ENCODE measurements at regions not wholly inside any gene's neighbourhood (a gene's known extent, or its start where the extent isn't known, plus 50 kb on each side); places are given as distances from the start of the nearest gene placed in this dataset.
"Not testable (repeated sequence)": the region's sequence is repeated elsewhere in the genome, so short reads cannot be mapped to it uniquely, and the experiment has no call there.

- H3K36me3 ChIP-seq (ENCODE audit: control insufficient read depth in 5 of 5, insufficient read depth in 5 of 5, low read length in 5 of 5); H3K9ac ChIP-seq (ENCODE audit: low read length in 5 of 5); H3K27me3 ChIP-seq (ENCODE audit: control insufficient read depth in 5 of 5, insufficient read depth in 4 of 5, low read length in 5 of 5); H3K27ac ChIP-seq (ENCODE audit: low read depth, low read length); H3K4me1 ChIP-seq (ENCODE audit: control insufficient read depth in 5 of 5, insufficient read depth in 5 of 5, low read length in 5 of 5): not testable (repeated sequence)
- H3K4me3 ChIP-seq (ENCODE audit: low read depth in 1 of 5, low read length in 5 of 5), result peak overlapping the region in 1 of 5 donors; percentile 34
- peaks cover 0 to 18% (median 5%) of the 10 kb centered on the region in 5 donors for H3K9me3 ChIP-seq (ENCODE audit: control insufficient read depth in 5 of 5, low read length in 5 of 5)
These were observed 1430.4 kb downstream of the TSPY10 start for GRCh38 chrY:10958122-10958521.

- H3K9me3 ChIP-seq (ENCODE audit: control insufficient read depth in 5 of 5, low read length in 5 of 5), result peaks cover 0 to 18% (median 9%) of the 10 kb centered on the region in 5 donors
- peak overlapping the region in 2 of 5 donors; percentile 2 to 34 for H3K4me3 ChIP-seq (ENCODE audit: low read depth in 1 of 5, low read length in 5 of 5)
- H3K36me3 ChIP-seq (ENCODE audit: control insufficient read depth in 5 of 5, insufficient read depth in 5 of 5, low read length in 5 of 5), result no peaks in the 10 kb centered on the region
- no peaks in the 10 kb centered on the region for H3K4me1 ChIP-seq (ENCODE audit: control insufficient read depth in 5 of 5, insufficient read depth in 5 of 5, low read length in 5 of 5)
- no peak overlapping the region for H3K9ac ChIP-seq (ENCODE audit: low read length in 5 of 5)
- H3K27ac ChIP-seq (ENCODE audit: low read depth, low read length), result no peak overlapping the region
- H3K27me3 ChIP-seq (ENCODE audit: control insufficient read depth in 5 of 5, insufficient read depth in 4 of 5, low read length in 5 of 5), result no peaks in the 10 kb centered on the region
These were observed 1445.7 kb downstream of the TSPY10 start for GRCh38 chrY:10973422-10973821.

- H3K4me3 ChIP-seq (ENCODE audit: low read depth in 1 of 5, low read length in 5 of 5), result peak overlapping the region in 1 of 5 donors; percentile 26
- H3K27ac ChIP-seq (ENCODE audit: low read depth, low read length), result no peak overlapping the region
- H3K27me3 ChIP-seq (ENCODE audit: control insufficient read depth in 5 of 5, insufficient read depth in 4 of 5, low read length in 5 of 5), result no peaks in the 10 kb centered on the region
- H3K36me3 ChIP-seq (ENCODE audit: control insufficient read depth in 5 of 5, insufficient read depth in 5 of 5, low read length in 5 of 5), result no peaks in the 10 kb centered on the region
- peaks cover 0 to 47% (median 16%) of the 10 kb centered on the region in 5 donors for H3K9me3 ChIP-seq (ENCODE audit: control insufficient read depth in 5 of 5, low read length in 5 of 5)
- no peaks in the 10 kb centered on the region for H3K4me1 ChIP-seq (ENCODE audit: control insufficient read depth in 5 of 5, insufficient read depth in 5 of 5, low read length in 5 of 5)
- no peak overlapping the region for H3K9ac ChIP-seq (ENCODE audit: low read length in 5 of 5)
These were observed 1459.0 kb downstream of the TSPY10 start for GRCh38 chrY:10986655-10987054.

GRCh38 chrY:10987626-10988025, 1459.9 kb downstream of the TSPY10 start:
- Histone ChIP-seq H3K36me3 (ENCODE audit: control insufficient read depth in 5 of 5, insufficient read depth in 5 of 5, low read length in 5 of 5) (no peaks in the 10 kb centered on the region), H3K9ac (ENCODE audit: low read length in 5 of 5) (no peak overlapping the region), H3K9me3 (ENCODE audit: control insufficient read depth in 5 of 5, low read length in 5 of 5) (peaks cover 0 to 47% (median 15%) of the 10 kb centered on the region in 5 donors), H3K27me3 (ENCODE audit: control insufficient read depth in 5 of 5, insufficient read depth in 4 of 5, low read length in 5 of 5) (no peaks in the 10 kb centered on the region), H3K4me3 (ENCODE audit: low read depth in 1 of 5, low read length in 5 of 5) (no peak overlapping the region), H3K4me1 (ENCODE audit: control insufficient read depth in 5 of 5, insufficient read depth in 5 of 5, low read length in 5 of 5) (no peaks in the 10 kb centered on the region), H3K27ac (ENCODE audit: low read depth, low read length) (no peak overlapping the region)

- Histone ChIP-seq H3K27ac (ENCODE audit: low read depth, low read length) (no peak overlapping the region), H3K4me1 (ENCODE audit: control insufficient read depth in 5 of 5, insufficient read depth in 5 of 5, low read length in 5 of 5) (no peaks in the 10 kb centered on the region), H3K9me3 (ENCODE audit: control insufficient read depth in 5 of 5, low read length in 5 of 5) (peaks cover 0 to 31% (median 5%) of the 10 kb centered on the region in 5 donors), H3K9ac (ENCODE audit: low read length in 5 of 5) (no peak overlapping the region), H3K36me3 (ENCODE audit: control insufficient read depth in 5 of 5, insufficient read depth in 5 of 5, low read length in 5 of 5) (no peaks in the 10 kb centered on the region), H3K27me3 (ENCODE audit: control insufficient read depth in 5 of 5, insufficient read depth in 4 of 5, low read length in 5 of 5) (no peaks in the 10 kb centered on the region), H3K4me3 (ENCODE audit: low read depth in 1 of 5, low read length in 5 of 5) (peak overlapping the region in 1 of 5 donors; percentile 44)
These were observed 1466.3 kb downstream of the TSPY10 start for GRCh38 chrY:10993955-10994354.

- H3K9me3 ChIP-seq (ENCODE audit: control insufficient read depth in 5 of 5, low read length in 5 of 5), result peaks cover 0 to 25% (median 3%) of the 10 kb centered on the region in 5 donors
- not testable (repeated sequence) for H3K9ac ChIP-seq (ENCODE audit: low read length in 5 of 5); H3K36me3 ChIP-seq (ENCODE audit: control insufficient read depth in 5 of 5, insufficient read depth in 5 of 5, low read length in 5 of 5); H3K4me1 ChIP-seq (ENCODE audit: control insufficient read depth in 5 of 5, insufficient read depth in 5 of 5, low read length in 5 of 5); H3K27ac ChIP-seq (ENCODE audit: low read depth, low read length); H3K4me3 ChIP-seq (ENCODE audit: low read depth in 1 of 5, low read length in 5 of 5); H3K27me3 ChIP-seq (ENCODE audit: control insufficient read depth in 5 of 5, insufficient read depth in 4 of 5, low read length in 5 of 5)
These were observed 1472.0 kb downstream of the TSPY10 start for GRCh38 chrY:10999715-11000114.

- not testable (repeated sequence) for H3K9ac ChIP-seq (ENCODE audit: low read length in 5 of 5); H3K4me3 ChIP-seq (ENCODE audit: low read depth in 1 of 5, low read length in 5 of 5); H3K36me3 ChIP-seq (ENCODE audit: control insufficient read depth in 5 of 5, insufficient read depth in 5 of 5, low read length in 5 of 5); H3K27me3 ChIP-seq (ENCODE audit: control insufficient read depth in 5 of 5, insufficient read depth in 4 of 5, low read length in 5 of 5); H3K4me1 ChIP-seq (ENCODE audit: control insufficient read depth in 5 of 5, insufficient read depth in 5 of 5, low read length in 5 of 5); H3K27ac ChIP-seq (ENCODE audit: low read depth, low read length)
- peaks cover 0 to 10% (median 5%) of the 10 kb centered on the region in 5 donors for H3K9me3 ChIP-seq (ENCODE audit: control insufficient read depth in 5 of 5, low read length in 5 of 5)
These were observed 1486.5 kb downstream of the TSPY10 start for GRCh38 chrY:11014229-11014628.

- Histone ChIP-seq H3K36me3 (ENCODE audit: control insufficient read depth in 5 of 5, insufficient read depth in 5 of 5, low read length in 5 of 5) (no peaks in the 10 kb centered on the region), H3K9me3 (ENCODE audit: control insufficient read depth in 5 of 5, low read length in 5 of 5) (peaks cover 0 to 12% (median 3%) of the 10 kb centered on the region in 5 donors), H3K4me3 (ENCODE audit: low read depth in 1 of 5, low read length in 5 of 5) (peak overlapping the region in 1 of 5 donors; percentile 27), H3K27ac (ENCODE audit: low read depth, low read length) (no peak overlapping the region), H3K27me3 (ENCODE audit: control insufficient read depth in 5 of 5, insufficient read depth in 4 of 5, low read length in 5 of 5) (no peaks in the 10 kb centered on the region), H3K9ac (ENCODE audit: low read length in 5 of 5) (no peak overlapping the region), H3K4me1 (ENCODE audit: control insufficient read depth in 5 of 5, insufficient read depth in 5 of 5, low read length in 5 of 5) (no peaks in the 10 kb centered on the region)
These were observed 1495.1 kb downstream of the TSPY10 start for GRCh38 chrY:11022734-11023133.

- H3K4me3 ChIP-seq (ENCODE audit: low read depth in 1 of 5, low read length in 5 of 5), result no peak overlapping the region
- H3K27ac ChIP-seq (ENCODE audit: low read depth, low read length), result no peak overlapping the region
- H3K9ac ChIP-seq (ENCODE audit: low read length in 5 of 5), result no peak overlapping the region
- H3K36me3 ChIP-seq (ENCODE audit: control insufficient read depth in 5 of 5, insufficient read depth in 5 of 5, low read length in 5 of 5), result no peaks in the 10 kb centered on the region
- peaks cover 0 to 4% (median 3%) of the 10 kb centered on the region in 5 donors for H3K9me3 ChIP-seq (ENCODE audit: control insufficient read depth in 5 of 5, low read length in 5 of 5)
- no peaks in the 10 kb centered on the region for H3K27me3 ChIP-seq (ENCODE audit: control insufficient read depth in 5 of 5, insufficient read depth in 4 of 5, low read length in 5 of 5)
- H3K4me1 ChIP-seq (ENCODE audit: control insufficient read depth in 5 of 5, insufficient read depth in 5 of 5, low read length in 5 of 5), result no peaks in the 10 kb centered on the region
These were observed 1516.7 kb downstream of the TSPY10 start for GRCh38 chrY:11044234-11044883.

- no peaks in the 10 kb centered on the region for H3K36me3 ChIP-seq (ENCODE audit: control insufficient read depth in 5 of 5, insufficient read depth in 5 of 5, low read length in 5 of 5)
- no peak overlapping the region for H3K9ac ChIP-seq (ENCODE audit: low read length in 5 of 5)
- H3K27ac ChIP-seq (ENCODE audit: low read depth, low read length), result no peak overlapping the region
- H3K9me3 ChIP-seq (ENCODE audit: control insufficient read depth in 5 of 5, low read length in 5 of 5), result no peaks in the 10 kb centered on the region
- H3K4me1 ChIP-seq (ENCODE audit: control insufficient read depth in 5 of 5, insufficient read depth in 5 of 5, low read length in 5 of 5), result no peaks in the 10 kb centered on the region
- no peaks in the 10 kb centered on the region for H3K27me3 ChIP-seq (ENCODE audit: control insufficient read depth in 5 of 5, insufficient read depth in 4 of 5, low read length in 5 of 5)
- no peak overlapping the region for H3K4me3 ChIP-seq (ENCODE audit: low read depth in 1 of 5, low read length in 5 of 5)
These were observed 1535.8 kb downstream of the TSPY10 start for GRCh38 chrY:11063486-11063885.
